MM.1S (cell line): ENCODE measurements at regions not wholly inside any gene's neighbourhood (a gene's known extent, or its start where the extent isn't known, plus 50 kb on each side); places are given as distances from the start of the nearest gene placed in this dataset.

Experiments
- DNase-seq: peaks from one replicate; pipeline ENCODE4 v3.0.0-alpha.2; 2015
- H2AFZ ChIP-seq: fragments of 300-600 bp; sonication (generic); 2 replicates; pipeline ENCODE4 v1.6.0; 2016; ENCODE audit warnings: antibody characterized with exemption, low read length
- H3F3A ChIP-seq: fragments of 300-600 bp; sonication (generic); 2 replicates; pipeline ENCODE4 v1.6.1; 2016; ENCODE audit warnings: mild to moderate bottlenecking, antibody characterized with exemption, low read length, moderate library complexity, mixed read lengths; ENCODE audit not compliant: insufficient read depth
- H3K27ac ChIP-seq: fragments of 300-600 bp; sonication (generic); 2 replicates; pipeline ENCODE4 v1.5.1; 2016; ENCODE audit warnings: mild to moderate bottlenecking, low read length
- H3K27me3 ChIP-seq: fragments of 300-600 bp; sonication (generic); replicated peaks from 2 replicates; pipeline ENCODE4 v1.6.0; 2016; ENCODE audit warnings: low read length; ENCODE audit not compliant: insufficient read depth
- H3K36me3 ChIP-seq: fragments of 300-600 bp; sonication (generic); replicated peaks from 2 replicates; pipeline ENCODE4 v1.6.1; 2016; ENCODE audit warnings: mild to moderate bottlenecking, low read length, mixed read lengths; ENCODE audit not compliant: insufficient read depth
- H3K4me1 ChIP-seq: fragments of 300-600 bp; sonication (generic); 2 replicates; pipeline ENCODE4 v1.6.1; 2016; ENCODE audit warnings: low read length, mixed read lengths
- H3K4me2 ChIP-seq: fragments of 300-600 bp; sonication (generic); 2 replicates; pipeline ENCODE4 v1.6.0; 2016; ENCODE audit warnings: low read depth, low read length
- H3K4me3 ChIP-seq: fragments of 300-600 bp; sonication (generic); 2 replicates; pipeline ENCODE4 v1.5.1; 2016; ENCODE audit warnings: low read length, mixed read lengths
- H3K79me2 ChIP-seq: fragments of 300-600 bp; sonication (generic); 2 replicates; pipeline ENCODE4 v1.6.1; 2016; ENCODE audit warnings: mixed run types, low read length, mixed read lengths
- H3K9ac ChIP-seq: fragments of 300-600 bp; sonication (generic); 2 replicates; pipeline ENCODE4 v1.6.1; 2016; ENCODE audit warnings: low read length, mixed read lengths
- H3K9me2 ChIP-seq: fragments of 300-600 bp; sonication (generic); replicated peaks from 2 replicates; pipeline ENCODE4 v1.6.1; 2016; ENCODE audit warnings: mild to moderate bottlenecking, low read length, mixed read lengths; ENCODE audit not compliant: insufficient read depth
- H3K9me3 ChIP-seq: fragments of 300-600 bp; sonication (generic); replicated peaks from 2 replicates; pipeline ENCODE4 v1.6.1; 2016; ENCODE audit warnings: mild to moderate bottlenecking, low read length, mixed read lengths; ENCODE audit not compliant: insufficient read depth
- H4K20me1 ChIP-seq: fragments of 300-600 bp; sonication (generic); 2 replicates; pipeline ENCODE4 v1.6.1; 2016; ENCODE audit warnings: mild to moderate bottlenecking, low read length, moderate library complexity, mixed read lengths; ENCODE audit not compliant: insufficient read depth
- EZH2 ChIP-seq: fragments of 300-600 bp; sonication (generic); optimal IDR thresholded peaks from 2 replicates; pipeline ENCODE3; 2017; ENCODE audit warnings: low read depth, mild to moderate bottlenecking, antibody characterized with exemption, low read length, mixed read lengths
- EZH2phosphoT487 ChIP-seq: fragments of 300-600 bp; sonication (generic); IDR thresholded peaks from 2 replicates; pipeline ENCODE4 v1.6.1; 2018; ENCODE audit warnings: antibody characterized with exemption, low read length
- TF ChIP-seq, protein P1 (sequence below): fragments of 300-600 bp; sonication (generic); IDR thresholded peaks from 2 replicates; pipeline ENCODE4 v1.5.1; 2016; ENCODE audit warnings: antibody characterized with exemption, low read length, mixed read lengths

DNA sequence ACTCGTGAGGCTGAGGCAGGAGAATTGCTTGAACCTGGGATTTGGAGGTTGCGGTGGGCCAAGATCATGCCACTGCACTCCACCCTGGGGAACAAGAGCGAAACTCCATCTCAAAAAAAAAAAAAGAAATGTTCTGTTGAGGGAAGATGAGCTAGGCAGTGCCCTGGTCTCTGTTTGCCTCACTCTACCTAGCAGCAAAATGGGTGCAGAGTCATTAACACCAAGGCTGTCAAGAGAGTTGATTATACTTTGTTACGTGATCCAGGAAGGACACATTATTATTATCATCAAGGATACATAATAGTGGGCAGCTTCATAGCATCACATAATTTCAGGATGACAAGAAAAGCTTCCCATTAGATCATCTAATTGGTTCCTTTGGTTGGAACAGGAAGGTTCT is 84.3 kb upstream of the MAP1LC3B2 start:
- H3K9ac ChIP-seq, result no peak overlapping the region
- no peak for DNase-seq
- no peak overlapping the region for H3K4me2 ChIP-seq
- H2AFZ ChIP-seq, result no peak overlapping the region
- H3F3A ChIP-seq, result no peaks in the 10 kb centered on the region
- no peaks in the 10 kb centered on the region for H3K36me3 ChIP-seq
- TF ChIP-seq EZH2phosphoT487 (no peak), EZH2 (no peak)
- TF ChIP-seq, protein P1, sequence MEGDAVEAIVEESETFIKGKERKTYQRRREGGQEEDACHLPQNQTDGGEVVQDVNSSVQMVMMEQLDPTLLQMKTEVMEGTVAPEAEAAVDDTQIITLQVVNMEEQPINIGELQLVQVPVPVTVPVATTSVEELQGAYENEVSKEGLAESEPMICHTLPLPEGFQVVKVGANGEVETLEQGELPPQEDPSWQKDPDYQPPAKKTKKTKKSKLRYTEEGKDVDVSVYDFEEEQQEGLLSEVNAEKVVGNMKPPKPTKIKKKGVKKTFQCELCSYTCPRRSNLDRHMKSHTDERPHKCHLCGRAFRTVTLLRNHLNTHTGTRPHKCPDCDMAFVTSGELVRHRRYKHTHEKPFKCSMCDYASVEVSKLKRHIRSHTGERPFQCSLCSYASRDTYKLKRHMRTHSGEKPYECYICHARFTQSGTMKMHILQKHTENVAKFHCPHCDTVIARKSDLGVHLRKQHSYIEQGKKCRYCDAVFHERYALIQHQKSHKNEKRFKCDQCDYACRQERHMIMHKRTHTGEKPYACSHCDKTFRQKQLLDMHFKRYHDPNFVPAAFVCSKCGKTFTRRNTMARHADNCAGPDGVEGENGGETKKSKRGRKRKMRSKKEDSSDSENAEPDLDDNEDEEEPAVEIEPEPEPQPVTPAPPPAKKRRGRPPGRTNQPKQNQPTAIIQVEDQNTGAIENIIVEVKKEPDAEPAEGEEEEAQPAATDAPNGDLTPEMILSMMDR, result no peak
- H4K20me1 ChIP-seq, result no peaks in the 10 kb centered on the region
- H3K27ac ChIP-seq, result no peak overlapping the region
- H3K4me3 ChIP-seq, result no peak overlapping the region
- H3K79me2 ChIP-seq, result no peaks in the 10 kb centered on the region
- no peaks in the 10 kb centered on the region for H3K9me3 ChIP-seq
- H3K9me2 ChIP-seq, result no peaks in the 10 kb centered on the region
- H3K4me1 ChIP-seq, result no peaks in the 10 kb centered on the region
- H3K27me3 ChIP-seq, result no peaks in the 10 kb centered on the region

DNA sequence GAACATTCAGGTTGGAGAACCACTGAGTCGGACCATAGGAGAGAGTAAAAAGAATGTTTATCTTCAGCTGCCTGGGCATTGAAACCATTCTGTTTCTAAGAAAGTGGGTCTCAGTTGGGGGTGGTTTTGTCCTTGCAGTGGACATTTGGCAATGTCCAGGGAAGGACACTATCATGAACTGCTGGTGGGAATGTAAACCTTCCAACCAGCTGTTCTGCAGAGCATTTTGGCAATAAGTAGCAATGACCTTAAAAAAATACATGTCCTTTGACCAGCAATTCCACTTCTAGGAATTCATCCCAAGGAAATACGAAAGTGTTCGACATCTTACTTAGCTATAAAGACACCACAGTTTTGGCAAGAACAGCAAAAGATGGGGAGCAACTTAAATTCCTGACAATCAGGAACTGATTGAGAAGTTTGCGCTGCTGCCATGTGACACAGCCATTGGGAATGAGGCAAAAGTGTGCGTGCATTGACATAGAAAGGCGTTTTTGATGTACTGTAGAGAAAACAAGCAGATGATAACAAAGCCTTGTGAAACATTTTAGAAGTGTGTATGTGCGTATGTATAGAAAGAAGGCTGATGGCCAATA is 82.9 kb upstream of the MAP1LC3B2 start:
- no peaks in the 10 kb centered on the region for H3K9me2 ChIP-seq
- H3K27ac ChIP-seq, result no peak overlapping the region
- no peaks in the 10 kb centered on the region for H3K9me3 ChIP-seq
- DNase-seq, result no peak
- no peak overlapping the region for H3K9ac ChIP-seq
- H3K4me1 ChIP-seq, result no peaks in the 10 kb centered on the region
- TF ChIP-seq, protein P1, result no peak
- no peak for TF ChIP-seq EZH2phosphoT487
- TF ChIP-seq EZH2, result no peak
- no peak overlapping the region for H3K4me2 ChIP-seq
- no peak overlapping the region for H3K4me3 ChIP-seq
- no peaks in the 10 kb centered on the region for H3K79me2 ChIP-seq
- no peak overlapping the region for H2AFZ ChIP-seq
- H3F3A ChIP-seq, result no peaks in the 10 kb centered on the region
- H3K27me3 ChIP-seq, result no peaks in the 10 kb centered on the region
- no peaks in the 10 kb centered on the region for H3K36me3 ChIP-seq
- H4K20me1 ChIP-seq, result no peaks in the 10 kb centered on the region

DNA sequence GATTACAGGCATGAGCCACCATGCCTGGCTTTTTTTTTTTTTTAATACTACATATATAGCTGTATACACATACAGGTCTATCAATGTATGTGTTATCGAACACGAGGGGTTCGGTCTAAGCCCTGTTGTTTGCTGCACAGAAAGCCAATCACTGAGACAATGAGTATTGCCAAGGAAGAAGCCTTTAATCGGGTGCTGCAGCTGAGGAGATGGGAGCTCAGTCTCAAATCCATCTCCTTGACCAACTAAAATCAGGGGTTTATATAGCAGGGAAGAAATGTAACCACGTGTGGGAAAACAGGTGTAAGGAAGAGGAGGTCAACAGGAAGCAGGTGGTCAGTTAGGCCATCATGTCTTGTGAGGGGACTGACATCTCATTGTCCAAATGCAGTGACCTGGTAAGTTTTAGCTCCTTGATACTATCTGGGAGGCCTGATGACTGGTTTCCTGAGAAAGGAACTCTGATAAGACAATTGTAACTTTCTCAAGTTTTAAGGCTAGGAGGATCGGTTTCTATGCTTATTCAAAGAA is 80.9 kb upstream of the MAP1LC3B2 start:
- TF ChIP-seq EZH2phosphoT487 (no peak), EZH2 (no peak)
- TF ChIP-seq, protein P1, result no peak

More for the DNA sequence above, 80.9 kb upstream of the MAP1LC3B2 start:
- Histone ChIP-seq H2AFZ (no peak overlapping the region), H3K4me2 (no peak overlapping the region), H3K4me3 (no peak overlapping the region), H3K27ac (no peak overlapping the region), H3K9me2 (no peaks in the 10 kb centered on the region), H3F3A (no peaks in the 10 kb centered on the region), H3K9me3 (no peaks in the 10 kb centered on the region), H3K79me2 (no peaks in the 10 kb centered on the region), H3K9ac (no peak overlapping the region), H3K27me3 (no peaks in the 10 kb centered on the region), H3K36me3 (no peaks in the 10 kb centered on the region), H3K4me1 (no peaks in the 10 kb centered on the region), H4K20me1 (no peaks in the 10 kb centered on the region)
- DNase-seq, result no peak
